ENCODE measurements at regions not wholly inside any gene's neighbourhood (a gene's known extent, or its start where the extent isn't known, plus 50 kb on each side); places are given as distances from the start of the nearest gene placed in this dataset.

DNA sequence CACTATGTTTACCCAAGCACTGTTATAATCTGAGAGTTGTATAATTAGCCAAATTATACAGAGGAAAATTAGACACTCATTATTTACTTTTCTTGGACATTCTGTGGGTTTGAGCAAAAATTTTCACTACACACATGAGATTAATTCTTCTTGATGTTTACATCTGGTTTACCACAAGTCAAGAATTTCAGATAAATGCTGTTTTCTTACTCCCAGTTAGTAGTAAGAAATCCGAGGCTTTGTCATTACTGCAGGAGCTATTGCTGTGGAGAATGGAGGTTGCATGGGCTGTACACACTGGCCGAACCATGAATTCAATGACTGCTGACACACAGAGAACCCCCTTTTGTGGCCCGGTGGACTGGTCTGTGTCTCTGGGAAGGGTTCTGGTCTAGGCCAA lies 207.7 kb upstream of the CFAP20DC start:
- TF ChIP-seq, protein P1, sequence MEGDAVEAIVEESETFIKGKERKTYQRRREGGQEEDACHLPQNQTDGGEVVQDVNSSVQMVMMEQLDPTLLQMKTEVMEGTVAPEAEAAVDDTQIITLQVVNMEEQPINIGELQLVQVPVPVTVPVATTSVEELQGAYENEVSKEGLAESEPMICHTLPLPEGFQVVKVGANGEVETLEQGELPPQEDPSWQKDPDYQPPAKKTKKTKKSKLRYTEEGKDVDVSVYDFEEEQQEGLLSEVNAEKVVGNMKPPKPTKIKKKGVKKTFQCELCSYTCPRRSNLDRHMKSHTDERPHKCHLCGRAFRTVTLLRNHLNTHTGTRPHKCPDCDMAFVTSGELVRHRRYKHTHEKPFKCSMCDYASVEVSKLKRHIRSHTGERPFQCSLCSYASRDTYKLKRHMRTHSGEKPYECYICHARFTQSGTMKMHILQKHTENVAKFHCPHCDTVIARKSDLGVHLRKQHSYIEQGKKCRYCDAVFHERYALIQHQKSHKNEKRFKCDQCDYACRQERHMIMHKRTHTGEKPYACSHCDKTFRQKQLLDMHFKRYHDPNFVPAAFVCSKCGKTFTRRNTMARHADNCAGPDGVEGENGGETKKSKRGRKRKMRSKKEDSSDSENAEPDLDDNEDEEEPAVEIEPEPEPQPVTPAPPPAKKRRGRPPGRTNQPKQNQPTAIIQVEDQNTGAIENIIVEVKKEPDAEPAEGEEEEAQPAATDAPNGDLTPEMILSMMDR (IDR thresholded peaks at IDR 0.05) = no peak
- TF ChIP-seq POLR2A (IDR thresholded peaks at IDR 0.05) (no peak), POLR2AphosphoS5 (IDR thresholded peaks at IDR 0.05) (no peak), EP300 (IDR thresholded peaks at IDR 0.05) (no peak)

Measured in sigmoid colon (tissue), 4 donors.